Lung (tissue), 11 donors: ENCODE measurements at regions not wholly inside any gene's neighbourhood (a gene's known extent, or its start where the extent isn't known, plus 50 kb on each side); places are given as distances from the start of the nearest gene placed in this dataset.

Experiments used
- ATAC-seq: fragments of 200-7000 bp; cut with Tn5 transposase; one replicate; pipeline ENCODE4 v1.9.1; 2020; ENCODE audit warnings: moderate number of reproducible peaks; ENCODE audit not compliant: insufficient read depth, low FRiP score
- DNase-seq, 3 donors: peaks; one replicate each; pipeline ENCODE4 v3.0.0-alpha.2; 2013 to 2017
- H3K27ac ChIP-seq, 2 donors: one replicate each; pipeline ENCODE4 v1.5.1; 2013; ENCODE audit warnings: mild to moderate bottlenecking in 2 of 2, moderate library complexity in 2 of 2, control low read depth in 1 of 2, inconsistent platforms in 1 of 2, low read depth in 1 of 2, low read length in 1 of 2
- H3K27me3 ChIP-seq, 3 donors: one replicate each; pipeline ENCODE4 v1.5.1; 2013; ENCODE audit warnings: low read length in 2 of 3; ENCODE audit not compliant: control insufficient read depth in 3 of 3, insufficient read depth in 3 of 3
- H3K36me3 ChIP-seq, 4 donors: one replicate each; pipeline ENCODE4 v1.5.1; 2013; ENCODE audit warnings: low read length in 4 of 4, mild to moderate bottlenecking in 1 of 4, moderate library complexity in 1 of 4; ENCODE audit not compliant: control insufficient read depth in 4 of 4, insufficient read depth in 4 of 4
- H3K4me1 ChIP-seq, 5 donors: one replicate each; pipeline ENCODE4 v1.5.1; 2013; ENCODE audit warnings: low read length in 5 of 5, mild to moderate bottlenecking in 2 of 5, moderate library complexity in 1 of 5; ENCODE audit not compliant: control insufficient read depth in 5 of 5, insufficient read depth in 5 of 5
- H3K4me3 ChIP-seq: one replicate; pipeline ENCODE4 v1.5.1; 2013; ENCODE audit warnings: mild to moderate bottlenecking, control low read depth, moderate library complexity
- H3K9ac ChIP-seq, 2 donors: one replicate each; pipeline ENCODE4 v1.5.1; 2013; ENCODE audit warnings: low read length in 2 of 2, control low read depth in 1 of 2; ENCODE audit not compliant: insufficient read depth in 1 of 2
- H3K9me3 ChIP-seq, 4 donors: one replicate each; pipeline ENCODE4 v1.5.1; 2013; ENCODE audit warnings: low read length in 3 of 4, mild to moderate bottlenecking in 1 of 4, moderate library complexity in 1 of 4; ENCODE audit not compliant: control insufficient read depth in 4 of 4, insufficient read depth in 3 of 4
- CTCF ChIP-seq: IDR thresholded peaks from 2 replicates; pipeline ENCODE4 v1.5.1; 2012; ENCODE audit warnings: mild to moderate bottlenecking; ENCODE audit errors: control extremely low read depth, extremely low read depth
- WGBS, 2 donors: extraction: QIAGEN DNeasy Blood & Tissue Kit; methylation state at CpG; one replicate each; pipeline ENCODE4 v1.1.7; 2013; 5-methylcytosine and 5-hydroxymethylcytosine counted together
- donor health status: control.
- donor health status: control.
- donor health status: Bipolar disorder and iron deficiency.
- donor health status: healthy.
- donor health status: DM: yes; HTN: yes; CAD: no.

DNA sequence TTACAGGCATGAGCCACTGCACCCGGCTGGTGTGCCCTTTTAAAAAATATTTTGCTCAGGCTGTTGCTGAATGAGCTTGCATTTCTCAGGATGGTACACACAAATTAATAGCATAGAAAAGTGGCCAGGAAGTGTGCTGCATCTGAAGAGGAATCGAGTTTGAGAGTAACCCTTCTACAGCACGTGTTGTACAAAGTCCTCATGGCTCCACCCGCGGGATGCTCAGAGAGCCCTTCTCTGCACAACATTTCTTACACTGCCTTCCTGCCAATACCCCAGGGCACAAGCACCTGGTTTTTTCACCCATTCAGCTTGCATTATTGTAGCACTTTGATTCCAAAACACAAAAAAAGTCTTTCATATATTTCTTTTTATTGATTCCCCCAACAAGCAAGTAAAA, 90.1 kb upstream of the NEDD4L start:
- ATAC-seq (no peak), DNase-seq (no peak)
- no peak for TF ChIP-seq CTCF
- WGBS, 2 donors = 61 to 85% methylated on average over 5 of the region's 5 CpGs
- Histone ChIP-seq H3K27ac (no peak overlapping the region), H3K4me1 (peaks cover 0 to 20% (median 3%) of the 10 kb centered on the region in 5 donors), H3K36me3 (no peaks in the 10 kb centered on the region), H3K4me3 (no peak overlapping the region), H3K27me3 (no peaks in the 10 kb centered on the region), H3K9me3 (peaks cover 0 to 1% (median 0%) of the 10 kb centered on the region in 4 donors), H3K9ac (no peak overlapping the region)

GRCh38 chr18:57951999-57952774, 91.8 kb upstream of the NEDD4L start:
- Histone ChIP-seq H3K27ac (peak overlapping the region in 1 of 2 donors; percentile 69), H3K36me3 (no peaks in the 10 kb centered on the region), H3K4me1 (peaks cover 0 to 20% (median 3%) of the 10 kb centered on the region in 5 donors), H3K9ac (no peak overlapping the region), H3K27me3 (no peaks in the 10 kb centered on the region), H3K9me3 (peaks cover 0 to 1% (median 0%) of the 10 kb centered on the region in 4 donors), H3K4me3 (no peak overlapping the region)
- ATAC-seq (peak; percentile 60), DNase-seq (peak; percentile 11 to 43 (median 14))
- TF ChIP-seq CTCF = no peak
- 58 to 74% methylated on average over 10 of the region's 10 CpGs for WGBS, 2 donors

- no peak overlapping the region for H3K27ac ChIP-seq
These were observed 92.8 kb upstream of the NEDD4L start for GRCh38 chr18:57951117-57951796.

More at GRCh38 chr18:57951117-57951796, 92.8 kb upstream of the NEDD4L start:
- H3K4me1 ChIP-seq = peaks cover 0 to 15% (median 3%) of the 10 kb centered on the region in 5 donors
- ATAC-seq (no peak), DNase-seq (no peak)
- no peaks in the 10 kb centered on the region for H3K27me3 ChIP-seq
- H3K9me3 ChIP-seq = peaks cover 0 to 1% (median 0%) of the 10 kb centered on the region in 4 donors
- no peak overlapping the region for H3K9ac ChIP-seq
- WGBS, 2 donors = 86 to 89% methylated on average over 8 of the region's 8 CpGs
- no peaks in the 10 kb centered on the region for H3K36me3 ChIP-seq
- no peak for TF ChIP-seq CTCF
- H3K4me3 ChIP-seq = no peak overlapping the region
